Ovary (tissue), 7 donors: ENCODE measurements at regions not wholly inside any gene's neighbourhood (a gene's known extent, or its start where the extent isn't known, plus 50 kb on each side); places are given as distances from the start of the nearest gene placed in this dataset.

Experiments used
- DNase-seq, 5 donors: peaks; one replicate each; pipeline ENCODE4 v3.0.0-alpha.2; 2019 to 2020
- H3K27ac ChIP-seq, 2 donors: fragments of 200-600 bp; one replicate each; pipeline versions ENCODE4 v1.5.1 to v1.8.0; 2019 to 2022
- H3K27me3 ChIP-seq: fragments of 200-600 bp; one replicate; pipeline ENCODE4 v1.8.0; 2022
- H3K36me3 ChIP-seq: fragments of 200-600 bp; sonication (generic); one replicate; pipeline ENCODE4 v1.5.1; 2019
- H3K4me1 ChIP-seq: one replicate; pipeline ENCODE4 v1.8.1; 2013; ENCODE audit warnings: mild to moderate bottlenecking, moderate library complexity; ENCODE audit not compliant: insufficient read depth
- H3K4me3 ChIP-seq: fragments of 200-600 bp; sonication (generic); one replicate; pipeline ENCODE4 v1.5.1; 2017
- H3K9me3 ChIP-seq, 2 donors: fragments of 200-600 bp in 1 of 2; sonication (generic) in 1 of 2; one replicate each; pipeline versions ENCODE4 v1.5.1 to v1.8.1; 2013 to 2019; ENCODE audit warnings: mild to moderate bottlenecking in 1 of 2, moderate library complexity in 1 of 2
- CTCF ChIP-seq, 3 donors: fragments of 450-650 bp in 2 of 3; fragments of 200-600 bp in 1 of 3; IDR thresholded peaks; one replicate each; pipeline versions ENCODE4 v1.5.1 to v1.8.0; 2016 to 2022; ENCODE audit warnings: antibody characterized with exemption in 3 of 3, mild to moderate bottlenecking in 1 of 3
- EP300 ChIP-seq: sonication (generic); formaldehyde crosslinking; IDR thresholded peaks from one replicate; pipeline ENCODE4 v1.6.1; 2017; ENCODE audit warnings: antibody characterized with exemption
- POLR2A ChIP-seq: fragments of 450-650 bp; IDR thresholded peaks from one replicate; pipeline ENCODE4 v1.6.1; 2017; ENCODE audit warnings: antibody characterized with exemption, mild to moderate bottlenecking, moderate library complexity
- WGBS, 3 donors: extraction: QIAGEN DNeasy Blood & Tissue Kit in 1 of 3; methylation state at CpG; one replicate each; pipeline versions ENCODE4 v1.1.5 to v1.1.7; 2013 to 2017; 5-methylcytosine and 5-hydroxymethylcytosine counted together
- intact Hi-C, 4 donors: fragments of 100-400 bp; cut with DNase I; formaldehyde crosslinking; loops; one replicate each; pipeline versions ENCODE4 v1.11.0 to v1.15.1; 2022 to 2023
- donor health status: DM: no; HTN: no; CAD: no; lungs with moderate emphysema.
- donor health status: DM: no; HTN: no; CAD: no.
- donor health status: Bipolar disorder and iron deficiency.
- donor health status: DM: no; HTN: no; CAD: no.
- donor health status: DM: yes; HTN: yes; CAD: no.

DNA sequence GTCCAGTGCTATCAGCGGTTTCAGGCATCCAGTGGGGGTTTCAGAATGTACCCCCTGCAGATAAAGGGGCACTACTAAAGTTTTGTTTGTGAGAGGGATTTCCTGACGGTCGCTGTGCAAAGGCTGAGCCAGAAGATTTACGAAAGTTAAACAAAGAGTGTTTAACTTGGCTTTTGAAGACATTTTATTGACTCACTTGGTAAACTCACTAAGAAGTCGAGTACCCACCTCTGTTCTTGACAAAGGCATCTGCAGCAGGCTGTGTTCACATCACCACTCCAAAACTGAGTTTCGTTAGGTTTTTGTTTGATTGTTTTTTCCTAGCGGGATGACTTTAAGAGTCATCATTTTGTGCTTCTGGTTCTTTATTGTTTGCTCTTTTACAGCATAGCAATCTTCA is 143.9 kb upstream of the TBL1X start:
- no peak overlapping the region for H3K27ac ChIP-seq
- TF ChIP-seq POLR2A (no peak), EP300 (no peak), CTCF (IDR thresholded peaks at IDR 0.05) (no peak)
- 51 to 65% (median 58%) methylated on average over 7 of the region's 7 CpGs for WGBS, 3 donors
- no peaks in the 10 kb centered on the region for H3K36me3 ChIP-seq
- H3K4me1 ChIP-seq = no peaks in the 10 kb centered on the region
- intact Hi-C loops = no loop called here
- no peak overlapping the region for H3K4me3 ChIP-seq
- no peak for DNase-seq
- H3K9me3 ChIP-seq = no peaks in the 10 kb centered on the region
- no peaks in the 10 kb centered on the region for H3K27me3 ChIP-seq

DNA sequence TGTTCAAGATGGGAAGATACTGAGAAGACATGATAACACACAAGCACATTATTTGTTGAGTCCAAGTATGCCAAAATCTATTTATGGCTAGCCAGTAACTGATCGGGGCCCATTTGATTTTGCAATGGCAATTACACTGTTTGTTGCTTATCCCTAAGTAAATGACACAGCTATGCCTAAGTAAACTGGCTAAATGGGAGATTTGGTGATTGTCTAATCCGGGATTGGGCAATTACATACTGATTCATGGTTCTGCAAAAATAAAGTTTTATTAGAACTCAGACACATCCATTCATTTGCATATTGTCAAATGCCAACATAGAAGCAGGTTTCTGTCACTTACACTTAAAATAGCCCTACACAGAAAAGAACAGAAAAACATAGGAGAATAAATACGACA is 140.2 kb upstream of the TBL1X start:
- no peaks in the 10 kb centered on the region for H3K36me3 ChIP-seq
- 79 to 87% (median 85%) methylated on average over 3 of the region's 3 CpGs for whole genome bisulfite sequencing, 3 donors
- DNase-seq = no peak
- H3K27ac ChIP-seq = no peak overlapping the region
- no peaks in the 10 kb centered on the region for H3K4me1 ChIP-seq
- TF ChIP-seq EP300 = no peak
- no peak for TF ChIP-seq POLR2A
- no peak for TF ChIP-seq CTCF (IDR thresholded peaks at IDR 0.05)
- no peaks in the 10 kb centered on the region for H3K9me3 ChIP-seq
- H3K27me3 ChIP-seq = no peaks in the 10 kb centered on the region
- intact Hi-C loops = no loop called here
- H3K4me3 ChIP-seq = no peak overlapping the region

DNA sequence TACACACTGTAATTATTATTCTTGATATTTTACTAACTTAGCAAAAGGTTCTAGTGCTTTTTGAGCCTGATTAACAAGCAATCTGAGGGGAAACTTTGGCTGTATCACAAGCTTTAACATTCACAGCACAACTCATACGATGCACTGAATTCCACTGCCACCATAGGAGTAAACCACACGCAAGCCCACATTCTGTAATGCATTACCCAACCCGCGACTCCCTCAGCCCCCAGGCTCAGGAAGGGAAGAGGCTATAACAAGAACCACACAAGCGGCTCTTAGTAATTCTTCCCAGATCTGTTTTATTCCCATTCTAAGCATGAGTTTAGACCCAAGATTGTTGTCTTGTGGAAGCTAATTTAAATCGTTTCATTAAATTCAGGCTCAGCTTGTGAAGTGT is 138.5 kb upstream of the TBL1X start:
- Histone ChIP-seq H3K4me1 (no peaks in the 10 kb centered on the region), H3K27ac (no peak overlapping the region), H3K9me3 (no peaks in the 10 kb centered on the region), H3K4me3 (no peak overlapping the region), H3K36me3 (no peaks in the 10 kb centered on the region), H3K27me3 (no peaks in the 10 kb centered on the region)
- intact Hi-C loops = no loop called here
- TF ChIP-seq EP300 (no peak), POLR2A (no peak), CTCF (IDR thresholded peaks at IDR 0.05) (no peak)
- WGBS, 3 donors = 87 to 92% (median 88%) methylated on average over 6 of the region's 6 CpGs
- DNase-seq = no peak

- H3K4me3 ChIP-seq = no peak overlapping the region
- no peak for DNase-seq
- H3K9me3 ChIP-seq = no peaks in the 10 kb centered on the region
- no peak overlapping the region for H3K27ac ChIP-seq
- H3K27me3 ChIP-seq = no peaks in the 10 kb centered on the region
- no peaks in the 10 kb centered on the region for H3K4me1 ChIP-seq
- intact Hi-C loops = no loop called here
- TF ChIP-seq POLR2A (no peak), CTCF (IDR thresholded peaks at IDR 0.05) (no peak), EP300 (no peak)
- H3K36me3 ChIP-seq = no peaks in the 10 kb centered on the region
- WGBS, 3 donors = 87 to 91% (median 87%) methylated on average over 6 of the region's 6 CpGs
Observed at GRCh38 chrX:9327086-9327746, 137.6 kb upstream of the TBL1X start.
